Left renal pelvis (tissue), 4 donors: ENCODE measurements at regions not wholly inside any gene's neighbourhood (a gene's known extent, or its start where the extent isn't known, plus 50 kb on each side); places are given as distances from the start of the nearest gene placed in this dataset.

Experiments
- DNase-seq, 4 donors: peaks; one replicate each; pipeline ENCODE4 v3.0.0-alpha.2; 2013; ENCODE audit warnings: low read depth in 4 of 4, low spot score in 3 of 4

DNA sequence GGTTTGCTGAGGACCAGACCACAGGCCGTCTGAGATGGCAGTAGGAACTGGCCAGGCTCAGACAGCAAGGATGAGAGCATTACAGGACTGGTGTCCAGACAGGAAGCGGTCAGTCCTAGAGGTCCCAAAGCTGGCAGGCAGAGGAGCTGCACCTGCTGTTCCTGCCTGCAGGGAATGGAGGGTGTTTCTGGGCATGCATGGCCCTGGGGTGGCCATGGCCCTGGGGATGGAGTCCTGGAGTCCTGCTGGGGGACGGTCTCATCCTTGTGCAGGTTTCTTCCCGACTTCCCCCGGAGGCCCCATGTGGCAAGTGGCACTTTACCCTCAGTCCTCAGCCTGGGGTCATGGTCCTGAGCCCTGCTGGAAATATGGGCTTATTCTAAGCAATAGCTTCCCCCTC is 274.9 kb upstream of the ADARB2 start:
- no peak for DNase-seq

DNA sequence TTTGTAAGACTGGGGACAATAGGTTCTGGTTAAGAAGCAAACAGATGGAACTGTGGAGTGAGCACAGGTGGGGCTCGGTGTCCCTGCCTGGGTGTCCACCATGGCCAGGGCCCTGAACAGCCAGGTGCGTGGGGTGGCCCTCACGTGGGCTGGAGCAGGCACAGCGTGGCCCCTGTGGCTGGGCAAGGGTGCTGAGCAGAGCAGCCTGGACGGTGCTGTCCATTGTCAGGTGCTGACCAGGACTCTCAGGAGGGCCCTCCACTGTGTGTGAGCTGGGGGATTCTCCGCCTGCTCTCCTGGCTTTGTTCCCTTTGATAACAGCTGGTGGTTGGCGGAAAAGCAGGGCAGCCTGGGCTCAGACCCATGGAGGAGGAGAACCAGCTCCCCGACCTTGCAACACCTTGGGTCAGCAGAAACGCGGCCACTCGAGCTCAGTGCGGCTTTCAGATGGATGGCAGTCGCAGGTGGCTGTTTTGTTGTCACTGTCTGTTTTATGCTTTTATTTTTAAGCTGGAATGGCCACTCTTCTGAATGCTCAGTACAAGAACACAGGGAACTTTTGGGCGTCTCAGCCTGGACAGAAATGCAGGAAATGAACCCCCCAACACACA is 273.9 kb upstream of the ADARB2 start:
- DNase-seq: peak in 1 of 4 donors; percentile 22

DNA sequence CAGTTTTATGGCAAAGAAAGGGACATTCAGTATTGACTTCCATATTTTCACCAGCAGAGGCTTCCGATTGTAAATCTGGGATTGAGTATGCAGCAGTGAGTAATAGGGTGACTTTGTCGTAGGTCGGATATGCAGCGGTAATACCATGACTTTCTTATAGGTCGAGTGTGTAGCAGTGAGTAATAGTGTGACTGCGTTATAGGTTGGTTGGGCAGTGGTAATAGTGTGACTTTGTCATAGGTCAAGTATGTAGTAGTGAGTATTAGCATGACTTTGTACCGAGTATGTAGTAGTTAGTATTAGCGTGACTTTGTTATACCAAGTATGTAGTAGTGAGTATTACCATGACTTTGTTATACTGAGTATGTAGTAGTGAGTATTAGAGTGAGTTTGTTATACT is 268.2 kb upstream of the ADARB2 start:
- no peak for DNase-seq

DNA sequence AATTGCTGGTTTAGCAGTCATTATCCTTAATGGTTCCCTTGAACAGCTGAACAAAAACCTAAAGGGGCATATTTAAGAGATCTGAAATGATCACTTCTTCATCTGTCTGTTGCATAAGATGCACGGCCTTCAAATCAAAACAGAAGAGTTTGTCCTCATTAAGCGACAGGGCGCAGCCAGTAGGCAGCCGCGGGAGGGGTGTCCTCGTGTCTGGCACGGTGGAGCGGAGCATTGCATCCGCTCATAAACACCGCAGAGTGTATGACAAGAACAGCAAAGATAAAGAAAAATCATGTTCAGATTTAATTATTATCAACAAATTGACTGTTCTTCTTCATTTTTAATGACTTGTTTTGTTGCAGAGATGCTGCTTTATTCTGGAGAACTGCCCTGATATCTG is 255.6 kb upstream of the ADARB2 start:
- DNase-seq: no peak

DNA sequence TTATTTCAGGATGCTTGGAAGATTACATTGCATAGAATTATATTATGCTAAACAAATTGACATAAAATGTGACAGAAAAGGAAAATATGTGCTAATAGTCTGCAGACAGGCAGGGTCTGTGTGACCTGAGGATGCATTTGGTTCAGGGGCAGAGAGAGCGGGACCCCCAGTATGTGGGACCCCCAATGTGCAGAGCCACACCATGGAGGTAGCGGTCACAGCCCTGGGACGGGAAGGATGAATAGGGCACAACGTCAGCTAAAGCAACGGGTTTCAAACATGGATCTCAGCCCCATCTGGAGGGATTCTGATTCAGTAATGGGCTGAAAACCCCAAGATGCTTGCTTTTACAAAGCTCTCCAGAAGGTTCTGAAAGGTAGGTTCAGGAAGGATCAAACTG is 251.8 kb upstream of the ADARB2 start:
- DNase-seq: no peak

DNA sequence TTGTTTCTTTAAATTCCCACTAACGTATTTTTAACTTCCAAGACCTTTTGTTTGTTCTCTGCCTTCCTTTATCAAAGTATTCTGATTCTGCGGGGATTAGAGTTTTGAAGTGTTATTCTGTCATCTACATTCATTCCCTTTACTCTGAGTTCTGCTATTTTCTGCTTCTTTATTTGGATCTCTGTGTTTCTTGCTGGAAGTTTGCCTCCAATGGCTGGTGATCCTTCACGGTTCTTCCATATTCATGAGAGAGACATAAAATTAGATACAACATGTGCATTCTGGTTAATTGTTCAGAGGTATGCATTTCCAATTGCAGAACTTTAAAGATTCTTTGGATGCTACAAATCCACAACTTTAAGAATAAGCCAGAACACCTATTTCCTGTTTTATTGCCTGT is 244.7 kb upstream of the ADARB2 start:
- no peak for DNase-seq

DNA sequence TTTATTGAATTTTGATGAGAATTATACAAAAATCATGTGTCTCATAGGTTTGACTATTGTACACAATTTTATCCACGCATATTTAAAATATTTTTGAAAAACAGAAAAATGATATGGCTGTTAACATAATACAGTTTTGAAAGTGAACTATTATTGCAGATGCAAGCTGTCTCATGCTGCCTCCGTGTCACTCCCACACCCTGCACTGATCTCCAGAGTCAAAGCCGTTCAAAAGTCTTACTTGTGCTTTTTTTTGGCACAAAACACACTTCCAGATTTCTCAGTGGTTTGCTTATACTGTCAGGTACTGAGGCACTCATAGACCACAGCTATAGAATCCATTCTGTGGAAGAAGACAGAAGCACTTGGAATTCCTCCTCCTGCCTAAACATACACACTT is 243.1 kb upstream of the ADARB2 start:
- DNase-seq: no peak

DNA sequence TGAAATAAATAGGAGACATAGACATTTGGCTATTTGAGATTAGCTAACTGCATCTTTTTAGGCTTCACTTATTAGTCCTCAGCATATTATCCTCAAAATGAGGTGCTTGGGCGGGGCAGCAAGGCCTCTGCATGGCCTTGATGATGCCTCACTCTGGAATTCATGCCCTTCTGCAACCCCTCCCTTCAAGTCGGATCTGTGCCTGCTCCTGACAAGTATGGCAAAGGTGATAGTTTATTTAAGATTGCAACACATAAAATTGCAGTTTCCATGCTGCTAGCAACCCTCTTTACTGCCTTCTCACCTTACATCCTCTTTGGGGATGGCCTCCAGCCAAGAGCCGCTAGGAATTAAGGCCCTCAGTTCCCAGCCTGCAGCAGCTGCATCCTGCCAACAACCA is 241.3 kb upstream of the ADARB2 start:
- no peak for DNase-seq

DNA sequence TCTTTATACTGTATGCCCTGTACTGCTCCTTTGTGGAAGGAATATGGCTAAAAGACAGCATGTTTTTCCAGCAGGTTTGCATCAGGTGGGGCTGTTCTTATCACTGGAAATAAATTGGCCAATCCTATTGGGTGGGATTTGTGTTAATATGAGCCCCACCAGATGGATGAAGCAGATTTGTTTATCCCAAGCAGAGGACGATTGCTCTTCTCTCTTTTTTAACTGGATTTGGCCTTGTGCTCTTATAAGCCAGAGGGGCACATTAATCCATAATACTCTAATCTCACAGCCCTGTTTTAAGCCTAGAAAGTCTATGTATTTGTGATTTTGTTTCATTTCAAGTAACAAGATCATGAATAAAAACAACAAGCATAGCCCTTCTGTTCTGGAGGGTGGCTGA is 240.1 kb upstream of the ADARB2 start:
- no peak for DNase-seq

DNA sequence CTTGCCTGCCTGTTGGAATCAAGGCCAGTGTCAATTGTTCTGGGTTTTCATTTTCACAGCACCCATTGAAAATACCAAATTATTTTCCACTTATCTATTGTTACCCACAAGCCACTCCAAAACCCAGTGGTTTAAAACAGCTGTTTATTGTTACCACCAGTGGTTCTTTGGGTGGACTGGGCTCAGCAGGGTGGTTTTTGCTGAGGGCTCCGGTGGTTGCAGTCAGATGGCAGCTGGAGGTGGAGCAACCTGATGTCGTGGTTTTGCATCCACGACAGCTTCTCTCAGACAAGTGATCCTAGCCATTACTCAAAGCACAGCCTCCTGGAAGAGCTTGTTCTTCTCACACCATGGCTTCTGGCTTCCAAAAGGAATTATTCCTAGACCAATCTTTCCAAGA is 235.1 kb upstream of the ADARB2 start:
- no peak for DNase-seq

DNA sequence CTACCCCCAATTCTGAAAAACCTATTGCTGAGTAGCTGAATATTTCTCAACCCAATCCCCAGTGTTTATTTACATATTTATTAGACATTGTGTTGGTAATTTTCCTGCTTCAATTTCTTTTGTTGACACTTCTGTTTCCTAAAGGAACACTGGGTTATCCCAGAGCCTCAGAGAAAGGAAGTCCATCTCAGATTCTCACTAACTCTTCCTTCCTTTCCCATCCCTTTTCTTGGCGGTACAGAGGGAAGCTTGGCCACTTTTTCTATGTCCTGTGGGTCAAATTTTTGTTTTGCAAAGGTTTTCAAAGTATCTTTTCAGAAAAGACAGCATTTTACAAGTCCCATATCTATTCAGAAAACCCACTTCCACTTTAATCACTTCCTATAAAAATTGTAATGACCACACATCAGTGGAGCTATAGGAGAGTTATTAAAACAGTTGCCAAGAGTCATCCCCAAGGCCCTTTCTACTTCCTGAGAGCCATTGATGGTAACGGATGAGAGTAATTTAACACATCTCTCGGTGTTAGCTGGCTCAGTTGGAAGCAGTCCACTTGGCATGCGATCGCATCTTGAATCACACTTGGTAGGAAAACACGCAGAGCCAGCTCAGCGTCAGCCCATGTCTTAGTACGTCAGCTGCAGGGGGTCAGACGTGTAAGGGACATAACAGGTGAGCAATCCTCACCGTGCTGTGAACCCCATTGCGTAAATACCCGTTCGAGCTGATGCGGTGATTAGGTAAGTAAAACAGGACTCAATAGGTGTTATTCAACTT is 231.1 kb upstream of the ADARB2 start:
- peak in 1 of 4 donors; percentile 14 for DNase-seq

DNA sequence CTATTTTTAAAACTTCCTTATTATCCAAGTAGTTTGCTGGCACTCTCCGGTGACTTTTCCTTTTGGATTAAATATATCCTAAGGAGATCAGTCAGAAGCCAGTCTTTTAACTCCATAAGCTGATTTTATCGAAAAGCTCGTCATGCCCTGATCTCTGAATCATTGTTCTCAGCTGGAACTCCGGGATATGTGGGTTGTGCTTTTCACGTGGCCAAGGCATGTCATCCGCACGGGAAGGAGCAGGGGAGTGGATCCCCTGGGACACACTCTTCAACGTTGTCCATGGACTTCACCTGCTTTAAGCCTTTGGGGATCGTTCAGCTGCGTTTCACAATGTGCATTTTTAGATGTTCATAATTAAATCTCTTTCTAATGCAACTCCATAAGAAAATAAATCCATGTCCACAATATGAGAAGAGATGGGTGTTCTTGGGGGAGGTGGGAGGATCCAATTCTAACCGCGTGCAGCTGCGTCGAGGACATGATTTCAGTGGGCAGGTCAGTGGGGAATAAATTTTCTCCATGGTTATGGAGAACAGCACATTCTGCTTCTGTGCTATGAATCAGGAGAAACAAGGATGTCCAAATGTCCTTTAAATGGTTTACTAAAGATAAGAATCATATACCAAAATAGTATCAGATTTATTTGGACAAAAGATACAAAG is 229.5 kb upstream of the ADARB2 start:
- DNase-seq: no peak

DNA sequence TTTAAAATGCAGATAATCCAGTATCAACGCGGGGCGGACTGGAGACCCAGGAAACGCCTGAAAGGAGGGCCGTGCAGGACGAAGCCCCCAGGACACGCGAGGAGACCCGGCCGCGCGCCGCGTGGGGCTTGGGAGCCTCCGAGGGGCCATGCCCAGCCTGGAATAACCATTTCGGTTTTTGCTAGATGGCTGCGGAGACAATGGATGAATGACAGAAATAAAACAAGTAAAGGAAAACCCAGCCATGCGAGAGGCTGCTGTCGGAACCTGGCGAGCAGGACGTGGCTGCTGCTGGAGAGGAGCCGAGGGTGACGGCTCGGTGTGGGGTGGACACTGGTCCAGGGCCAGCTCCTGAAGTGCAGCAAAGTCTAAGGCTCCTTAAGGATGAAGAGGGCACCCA is 227.2 kb upstream of the ADARB2 start:
- DNase-seq: no peak

DNA sequence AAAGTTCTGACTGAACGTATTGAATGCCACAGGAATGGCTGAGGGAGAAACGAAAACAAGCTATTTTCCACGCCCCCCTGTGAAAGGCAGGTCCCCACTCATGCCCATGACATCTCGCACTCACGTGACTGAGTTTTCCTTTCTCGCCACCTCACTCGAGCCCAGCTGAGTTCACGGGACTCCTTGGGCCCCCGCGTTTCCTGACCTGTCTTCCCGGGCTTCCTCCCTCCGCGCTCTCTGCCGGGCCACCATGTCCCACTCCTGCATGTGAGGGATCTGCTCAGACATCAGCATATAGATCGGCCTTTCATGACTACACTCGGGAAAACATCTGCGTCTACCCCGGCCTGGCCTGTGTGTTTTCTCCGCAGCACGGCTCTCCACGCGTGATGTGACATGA is 226.0 kb upstream of the ADARB2 start:
- DNase-seq: no peak

DNA sequence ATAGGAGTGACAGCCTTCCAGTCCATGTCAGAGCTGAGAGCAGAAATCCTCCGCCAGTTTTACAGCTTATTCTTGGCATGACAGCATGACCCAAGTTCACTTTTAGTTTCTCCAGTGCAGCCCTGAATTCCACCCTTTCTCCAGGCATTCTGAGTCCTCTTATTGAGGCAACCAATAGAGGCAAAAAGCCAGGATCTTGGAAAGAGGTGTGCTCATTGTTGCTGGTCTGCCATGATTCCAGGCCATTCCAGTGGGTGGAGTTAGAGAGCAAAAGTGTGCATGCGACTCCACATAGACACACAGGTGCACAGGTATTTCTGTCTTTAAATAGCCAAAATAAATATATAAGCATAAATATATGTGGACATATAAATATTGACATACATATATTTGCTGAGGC is 224.7 kb upstream of the ADARB2 start:
- DNase-seq: no peak

DNA sequence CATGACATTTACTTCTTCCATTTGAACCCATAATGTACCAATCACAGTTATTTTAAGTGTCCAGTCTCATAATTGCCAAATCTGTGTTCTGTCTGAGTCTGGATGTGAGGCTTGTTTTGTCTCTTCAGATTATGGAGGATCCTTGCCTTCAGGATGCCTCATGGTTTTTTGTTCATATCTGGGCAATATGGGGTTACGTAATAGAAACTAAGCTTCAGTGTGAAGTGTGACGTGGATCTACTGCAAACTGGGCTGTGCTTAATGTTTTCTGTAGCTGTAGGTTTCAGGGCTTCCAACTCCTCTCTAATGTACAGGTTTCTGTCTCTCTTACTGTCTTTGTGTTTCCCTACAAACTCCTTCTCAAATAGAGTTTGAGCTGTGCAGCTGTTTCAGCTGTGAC is 223.7 kb upstream of the ADARB2 start:
- no peak for DNase-seq

DNA sequence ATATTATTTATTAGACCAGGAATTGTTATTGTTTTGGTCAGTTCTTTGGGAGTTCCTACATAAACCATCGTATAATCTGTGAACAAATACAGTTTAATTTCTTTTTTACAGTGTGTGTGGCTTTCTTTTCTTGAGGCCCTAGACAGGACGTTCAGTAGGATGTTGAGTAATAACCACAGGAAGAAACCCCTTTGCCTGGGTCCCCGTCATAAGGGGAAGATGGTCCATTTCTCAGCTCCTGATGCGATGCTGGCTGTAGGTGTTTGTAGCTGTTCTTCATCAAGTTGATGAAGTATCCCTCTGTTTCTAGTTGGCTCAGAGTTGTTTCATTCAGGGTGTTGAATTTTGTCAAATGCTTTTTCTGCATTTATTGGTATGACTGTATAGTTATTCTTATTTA is 219.7 kb upstream of the ADARB2 start:
- no peak for DNase-seq

DNA sequence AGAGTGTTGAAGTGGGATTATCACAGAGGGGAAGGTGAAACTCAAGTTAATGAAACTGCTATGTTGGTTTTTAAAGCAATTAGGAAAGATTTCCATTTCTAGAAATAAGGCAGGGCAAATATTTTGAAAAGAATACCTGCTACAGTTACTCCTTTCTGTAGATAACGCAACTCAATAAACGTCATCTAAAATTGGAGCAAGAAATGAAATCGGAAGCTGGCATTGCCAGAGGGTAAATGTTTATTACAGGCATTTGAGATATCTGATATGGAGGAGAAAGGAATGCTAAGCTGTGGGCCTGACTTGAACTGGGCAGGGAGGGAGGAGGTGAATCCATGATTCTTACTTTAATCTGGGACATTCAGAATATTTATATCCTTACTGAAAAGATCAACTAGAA is 217.0 kb upstream of the ADARB2 start:
- DNase-seq: no peak

DNA sequence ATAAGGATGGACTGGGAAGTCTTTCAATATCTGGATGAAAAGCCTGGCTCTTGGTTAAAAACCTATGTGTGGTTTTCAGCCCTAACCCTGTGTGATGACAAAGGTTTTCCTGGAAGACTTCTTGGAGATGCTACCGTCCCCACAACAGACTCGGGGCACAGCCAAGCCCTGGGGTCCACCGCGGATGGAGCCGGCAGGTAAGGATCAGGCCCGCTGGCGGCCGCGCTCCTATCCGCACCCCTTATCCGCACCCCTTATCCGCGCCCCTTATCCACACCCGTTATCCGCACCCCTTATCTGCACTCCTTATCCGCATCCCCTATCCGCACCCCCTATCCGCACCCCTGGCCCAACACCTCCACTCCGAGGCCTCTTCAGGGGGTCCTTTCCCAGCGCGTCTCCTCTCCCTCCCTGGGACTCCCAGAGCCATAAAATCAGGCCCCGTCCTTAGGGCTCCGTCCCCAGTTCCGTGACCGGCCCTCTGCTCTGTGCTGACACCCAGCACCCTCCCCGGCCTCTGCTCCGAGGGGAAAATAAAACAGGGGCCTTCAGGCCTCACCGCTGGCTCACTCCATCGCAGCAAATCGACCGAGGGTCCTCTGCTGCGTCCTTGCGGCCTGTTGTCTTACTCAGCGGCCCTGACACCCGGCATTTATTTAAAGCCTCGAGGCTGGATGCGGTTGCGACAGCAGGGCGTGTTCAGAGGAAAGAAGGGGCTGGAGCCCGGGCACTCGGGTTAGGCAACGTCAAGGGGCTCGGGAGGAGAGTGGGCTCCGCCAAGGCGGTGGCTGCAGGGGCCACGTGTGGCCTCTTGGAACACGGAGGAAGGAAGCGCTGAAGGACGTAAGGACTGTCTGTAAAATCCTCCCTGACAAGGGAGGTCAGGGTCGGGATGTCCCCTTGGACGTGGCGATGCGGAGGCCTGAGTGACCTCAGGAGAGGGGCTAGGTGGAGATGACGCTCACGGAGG is 215.1 kb upstream of the ADARB2 start:
- no peak for DNase-seq

DNA sequence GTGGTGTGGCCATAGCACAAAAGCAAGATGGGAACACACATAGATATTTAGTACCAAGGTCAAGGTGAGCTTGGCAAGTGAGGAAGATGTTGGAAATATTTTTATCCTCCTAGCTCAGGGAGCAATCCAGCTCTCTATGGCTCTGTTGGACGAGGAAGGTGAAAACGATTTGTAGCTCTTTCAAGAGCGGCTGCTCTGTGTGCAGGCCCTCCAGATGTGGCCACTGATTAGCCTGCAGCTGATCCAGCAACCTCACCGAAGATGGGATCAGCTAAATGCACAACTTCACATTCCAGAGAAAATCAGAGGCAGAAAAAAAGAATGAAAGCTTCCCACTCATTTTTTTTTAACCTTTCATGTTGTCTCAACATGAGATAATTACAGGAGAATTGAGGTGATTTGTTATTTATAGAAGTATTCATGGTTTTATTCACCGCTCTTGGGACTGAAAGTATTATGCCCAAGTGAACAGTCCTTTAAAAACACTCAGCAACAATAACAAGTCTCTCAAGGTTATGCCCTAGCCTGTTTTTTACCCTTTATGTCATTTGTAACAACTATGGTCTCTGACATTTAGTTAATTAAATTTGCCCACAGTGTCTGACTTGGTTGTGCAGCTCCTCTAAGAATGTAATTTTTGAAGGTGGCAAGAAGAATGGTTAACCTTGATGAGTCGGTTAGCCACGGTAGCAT is 213.6 kb upstream of the ADARB2 start:
- no peak for DNase-seq
